GM18868 (cell line): ENCODE measurements at regions not wholly inside any gene's neighbourhood (a gene's known extent, or its start where the extent isn't known, plus 50 kb on each side); places are given as distances from the start of the nearest gene placed in this dataset.
"Not testable (repeated sequence)": the region's sequence is repeated elsewhere in the genome, so short reads cannot be mapped to it uniquely, and the experiment has no call there.

Experiments
- ATAC-seq: cut with Tn5 transposase; IDR thresholded peaks from one replicate; pipeline ENCODE4 v1.9.1; 2021; ENCODE audit warnings: mild to moderate bottlenecking, moderate library complexity; ENCODE audit not compliant: unreplicated experiment

DNA sequence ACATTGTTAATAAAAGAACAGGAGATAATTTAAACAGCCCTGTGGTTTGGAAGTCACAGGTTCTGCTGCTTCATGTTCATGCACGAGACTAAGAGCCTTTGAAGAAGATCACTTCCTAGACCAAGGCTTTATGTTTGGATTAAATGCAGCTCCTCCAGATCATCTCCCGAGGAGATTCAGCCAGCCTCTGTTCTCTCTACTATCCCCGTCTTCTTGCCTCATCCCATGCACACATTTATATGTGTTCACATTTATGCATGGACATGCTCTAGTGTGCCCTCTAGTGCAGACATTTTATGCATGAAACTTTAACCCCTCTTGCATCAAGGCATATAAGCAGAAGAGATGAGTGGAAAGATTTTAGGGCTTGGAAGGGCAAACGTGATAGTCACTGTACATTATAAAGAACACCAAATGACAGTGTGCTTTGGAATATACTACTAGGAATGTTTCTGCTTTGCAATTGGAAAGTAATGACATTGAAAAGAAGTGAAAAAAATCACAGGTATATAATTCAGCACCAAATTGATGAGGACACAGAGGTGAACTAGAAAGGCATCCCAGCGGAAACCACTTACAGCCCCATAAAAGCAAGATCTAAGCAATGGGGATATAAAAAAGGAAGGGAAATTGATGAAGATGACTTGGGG lies 271.5 kb upstream of the PLGLB2 start:
- not testable (repeated sequence) for ATAC-seq

DNA sequence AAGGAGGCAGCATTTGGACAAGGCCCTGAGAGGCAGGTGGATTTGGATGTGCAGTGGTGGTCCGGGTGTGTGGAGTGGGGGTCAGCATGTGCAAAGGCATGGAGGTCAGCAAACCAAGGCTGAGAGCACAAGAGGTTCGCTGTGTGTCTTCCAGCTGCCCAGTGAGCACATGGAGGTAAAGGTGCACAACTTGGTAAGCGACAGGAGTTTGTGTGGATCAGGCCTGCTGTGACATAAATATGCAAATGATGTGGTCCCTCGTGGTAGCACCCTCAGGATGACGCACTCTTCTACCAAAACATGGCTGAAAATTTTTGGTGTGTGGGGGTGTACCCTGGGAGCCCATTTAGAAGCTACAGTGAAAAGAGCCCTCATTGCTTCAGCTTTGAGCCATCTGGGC lies 271.0 kb upstream of the PLGLB2 start:
- not testable (repeated sequence) for ATAC-seq

DNA sequence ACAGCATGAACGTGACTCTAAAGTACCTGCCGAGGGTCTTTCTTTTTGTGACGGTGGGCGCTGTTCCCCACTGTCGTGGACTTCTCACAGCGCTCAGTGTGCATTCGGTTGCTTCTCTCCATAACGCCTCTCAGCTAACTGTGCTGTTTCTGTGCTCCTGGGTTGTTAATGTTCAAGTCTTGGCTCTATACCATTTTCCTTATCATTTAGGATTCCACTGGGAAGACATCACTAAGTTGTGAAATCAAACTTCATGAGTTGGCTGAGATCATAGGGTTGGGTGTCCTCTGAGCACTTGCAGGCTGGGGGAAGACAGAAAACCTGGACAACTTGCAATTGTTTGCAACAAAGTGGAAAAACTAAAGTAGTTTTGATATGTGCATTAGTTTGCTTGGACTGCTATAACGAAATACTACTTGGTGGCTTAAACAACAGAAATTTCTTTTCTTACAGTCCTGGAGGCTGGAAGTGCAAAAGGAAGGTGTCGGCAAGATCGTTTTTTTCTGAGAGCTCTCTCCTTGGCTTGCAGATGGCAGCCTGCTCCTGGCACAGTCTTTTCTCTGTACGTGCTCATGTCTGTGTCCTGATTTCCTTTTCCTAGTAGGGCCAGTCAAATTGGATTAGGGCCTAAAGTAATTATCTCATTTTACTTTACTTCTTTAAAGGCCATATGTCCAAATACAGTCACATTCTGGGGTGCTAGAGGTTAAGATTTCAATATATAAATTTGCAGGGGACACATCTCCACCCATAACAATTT lies 270.0 kb upstream of the PLGLB2 start:
- ATAC-seq = not testable (repeated sequence)

DNA sequence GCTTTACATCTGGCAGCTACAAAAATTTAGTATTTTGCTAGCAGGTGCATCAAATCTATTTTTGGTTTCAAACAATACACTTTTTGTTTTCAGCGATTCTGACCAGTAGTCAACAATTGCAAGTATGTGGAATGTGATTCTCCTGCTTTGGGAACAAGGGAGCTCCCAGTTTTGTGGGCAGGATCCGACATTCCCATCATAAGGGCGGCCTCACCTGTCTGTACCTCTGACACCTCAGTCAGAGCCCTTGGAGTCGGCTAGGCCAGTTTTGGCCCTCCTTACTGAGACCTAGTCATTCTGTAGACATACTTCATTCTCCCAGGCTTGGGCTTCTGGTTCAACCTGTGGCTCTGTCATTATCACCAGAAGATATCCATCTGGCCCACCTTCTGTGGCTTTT lies 269.0 kb upstream of the PLGLB2 start:
- ATAC-seq = not testable (repeated sequence)

DNA sequence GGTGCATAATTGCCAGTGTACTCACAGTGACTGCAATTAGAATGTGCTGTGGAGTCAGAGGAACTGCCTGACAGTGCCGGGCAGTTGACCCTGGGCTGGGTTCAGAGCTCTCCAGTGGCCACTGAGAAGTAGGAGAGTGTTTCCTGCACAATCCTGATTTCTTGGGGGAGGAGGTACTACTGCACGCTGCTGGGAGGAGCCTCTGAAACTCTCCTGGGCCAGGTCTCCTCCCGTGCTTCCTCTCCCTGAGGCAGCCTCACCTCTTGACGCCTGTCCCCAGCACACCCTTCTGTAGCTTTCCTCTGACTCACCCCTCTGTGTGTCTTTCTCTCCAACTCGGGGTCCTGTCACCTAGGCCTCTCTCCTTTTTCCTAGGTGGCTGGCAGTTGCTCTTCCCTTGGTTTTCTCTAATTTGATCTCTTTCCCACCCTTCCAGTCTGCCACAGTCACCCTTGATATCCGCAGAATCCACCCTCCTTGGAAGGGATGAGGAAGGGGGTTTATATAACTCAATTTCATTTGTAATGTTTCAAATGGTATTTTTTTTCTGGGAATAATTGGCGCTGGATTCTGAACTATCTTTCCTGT lies 264.7 kb upstream of the PLGLB2 start:
- not testable (repeated sequence) for ATAC-seq

DNA sequence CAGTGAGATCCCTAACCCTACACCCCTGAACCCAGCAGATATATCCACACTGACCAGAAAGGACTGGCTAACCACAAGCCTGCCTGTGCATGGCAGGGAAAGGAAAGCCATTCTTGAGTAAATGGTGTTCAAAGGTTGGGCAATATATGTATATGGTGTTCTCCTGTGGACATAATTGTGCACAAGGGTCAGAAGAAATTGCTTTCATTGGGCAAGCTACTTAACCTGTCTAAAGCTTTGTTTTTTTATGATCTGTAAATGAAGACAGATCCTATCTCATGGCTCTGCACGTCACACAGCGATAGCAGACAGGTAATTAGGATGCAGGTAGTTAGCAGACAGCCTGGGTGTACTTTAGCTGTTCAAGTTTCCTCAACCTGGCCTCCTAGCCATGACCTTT lies 263.5 kb upstream of the PLGLB2 start:
- not testable (repeated sequence) for ATAC-seq

DNA sequence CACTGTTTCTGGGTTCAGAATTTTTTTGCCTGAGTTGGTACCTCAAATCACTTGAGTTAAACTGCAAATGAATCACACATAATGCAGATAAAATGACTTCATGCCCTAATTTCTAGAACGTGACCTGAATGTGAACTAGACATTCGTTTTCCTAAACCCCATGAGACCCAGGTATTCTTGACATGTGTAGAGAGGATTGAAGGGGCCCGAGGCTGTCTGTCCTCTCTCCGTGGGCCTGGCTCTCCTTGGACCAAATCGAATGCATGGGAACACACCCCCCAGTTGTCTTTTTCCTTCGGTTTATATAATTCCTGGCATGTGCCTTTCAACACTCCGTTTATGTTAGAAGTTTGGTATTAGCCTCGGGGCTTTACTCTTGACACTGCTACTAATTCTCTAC lies 262.4 kb upstream of the PLGLB2 start:
- ATAC-seq = not testable (repeated sequence)

DNA sequence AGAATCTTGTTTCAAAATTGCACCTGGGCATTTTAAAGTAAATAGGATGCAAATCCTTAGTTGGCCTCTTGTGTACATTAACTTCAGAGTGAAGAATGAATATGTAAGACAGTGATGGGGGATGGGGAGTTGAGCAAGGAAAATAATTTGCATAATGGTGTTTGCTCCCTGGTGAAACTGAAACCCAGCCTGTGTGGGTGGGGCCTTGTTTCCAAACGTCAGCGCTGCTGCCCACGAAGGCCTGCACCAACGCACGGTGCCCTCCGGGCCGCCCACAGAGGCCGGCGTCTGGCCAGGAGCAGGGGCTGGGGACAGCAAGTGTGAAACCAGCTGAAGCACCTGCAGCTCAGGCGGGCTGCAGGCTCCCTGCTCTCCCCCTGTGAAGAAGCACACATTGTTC lies 262.0 kb upstream of the PLGLB2 start:
- peak; percentile 91 for ATAC-seq

DNA sequence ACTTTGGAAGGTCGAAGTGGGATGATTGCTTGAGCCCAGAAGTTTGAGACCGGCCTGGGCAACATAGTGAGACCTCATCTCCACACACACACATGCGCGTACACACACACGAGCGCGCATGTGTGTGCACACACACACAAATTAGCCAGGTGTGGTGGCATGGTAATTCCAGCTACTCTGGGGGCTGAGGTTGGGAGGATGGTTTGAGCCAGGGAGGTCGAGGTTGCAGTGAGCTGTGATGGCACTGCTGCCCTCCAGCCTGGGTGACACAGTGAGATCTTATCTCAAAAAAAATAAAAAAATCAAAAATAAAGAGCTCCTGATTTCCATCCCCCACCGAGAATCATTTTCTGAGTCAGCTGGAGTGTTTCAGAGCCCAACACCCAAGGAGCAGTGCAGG lies 261.5 kb upstream of the PLGLB2 start:
- ATAC-seq = not testable (repeated sequence)

DNA sequence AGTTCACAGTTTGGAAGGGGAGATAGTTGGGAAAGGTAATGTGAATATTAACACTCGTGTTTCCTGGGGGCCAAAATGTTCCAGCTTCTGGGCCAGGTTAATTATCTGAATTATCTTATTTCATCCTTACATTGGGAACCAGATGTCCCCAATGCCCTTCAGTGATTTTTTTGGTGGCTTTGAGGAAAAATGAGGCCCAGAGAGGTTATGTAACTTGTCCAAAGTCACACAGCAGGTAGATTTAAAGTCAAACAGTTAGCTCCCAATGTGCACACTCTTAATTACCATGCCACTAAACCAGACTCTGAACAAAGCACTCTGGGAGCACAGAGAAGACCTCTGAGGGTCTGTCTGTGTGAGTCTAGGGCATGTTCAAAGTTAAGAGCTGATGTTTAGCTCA lies 259.9 kb upstream of the PLGLB2 start:
- not testable (repeated sequence) for ATAC-seq

DNA sequence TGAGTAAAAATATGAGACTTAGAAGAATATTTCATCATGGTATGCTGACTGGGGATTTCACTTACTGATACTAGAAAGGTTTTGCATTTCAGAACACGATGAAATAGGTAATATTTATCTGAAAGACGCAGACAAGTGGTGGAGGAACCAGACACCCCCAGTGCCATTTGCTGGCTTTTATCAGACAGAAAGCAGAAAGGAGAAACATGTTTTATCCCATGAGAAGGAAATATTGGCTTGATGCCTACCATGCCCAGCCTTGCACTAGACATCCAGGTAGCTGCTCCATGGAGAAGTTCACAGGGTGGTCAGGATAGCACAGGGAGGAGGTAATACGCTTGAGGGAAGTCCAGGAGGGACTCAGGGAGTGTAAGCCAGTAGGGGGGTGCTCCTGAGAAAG lies 258.9 kb upstream of the PLGLB2 start:
- ATAC-seq = not testable (repeated sequence)

DNA sequence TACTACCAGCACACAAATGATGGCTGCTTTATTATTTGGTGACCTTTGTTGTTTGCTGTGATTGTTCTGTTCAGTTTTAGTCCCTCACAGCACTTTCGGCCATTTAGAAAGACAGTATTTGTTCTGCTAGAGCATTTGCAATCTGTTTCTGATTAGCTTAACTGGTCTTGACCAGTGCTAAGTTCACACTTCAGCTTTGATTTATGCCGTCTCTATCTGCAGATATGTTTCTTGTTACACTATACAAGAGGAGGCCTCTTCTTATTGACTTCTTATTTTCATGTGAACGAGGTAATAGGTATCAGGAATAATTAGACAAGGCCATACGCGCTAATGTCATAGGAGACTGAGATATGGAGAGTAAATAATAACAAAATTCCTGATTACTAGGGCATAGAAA lies 253.0 kb upstream of the PLGLB2 start:
- ATAC-seq = not testable (repeated sequence)

DNA sequence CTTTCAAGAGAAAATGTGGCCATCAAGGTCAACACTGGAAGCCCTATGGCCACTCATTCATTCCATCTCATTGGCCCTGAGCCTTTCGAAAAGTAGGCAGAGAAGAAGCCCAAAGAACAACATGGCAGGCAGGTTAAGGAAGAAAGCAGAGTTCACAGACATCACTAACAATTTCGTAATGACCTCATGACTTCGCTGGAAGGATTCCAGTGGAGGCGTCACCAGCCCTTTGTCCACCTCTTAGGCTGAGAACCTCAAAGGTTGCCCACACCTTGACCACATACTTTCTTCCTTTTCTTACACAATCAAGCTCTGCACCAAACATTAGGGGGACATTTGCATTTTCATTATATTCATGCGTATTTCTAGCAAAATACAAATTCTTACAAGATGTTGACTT lies 252.4 kb upstream of the PLGLB2 start:
- not testable (repeated sequence) for ATAC-seq

DNA sequence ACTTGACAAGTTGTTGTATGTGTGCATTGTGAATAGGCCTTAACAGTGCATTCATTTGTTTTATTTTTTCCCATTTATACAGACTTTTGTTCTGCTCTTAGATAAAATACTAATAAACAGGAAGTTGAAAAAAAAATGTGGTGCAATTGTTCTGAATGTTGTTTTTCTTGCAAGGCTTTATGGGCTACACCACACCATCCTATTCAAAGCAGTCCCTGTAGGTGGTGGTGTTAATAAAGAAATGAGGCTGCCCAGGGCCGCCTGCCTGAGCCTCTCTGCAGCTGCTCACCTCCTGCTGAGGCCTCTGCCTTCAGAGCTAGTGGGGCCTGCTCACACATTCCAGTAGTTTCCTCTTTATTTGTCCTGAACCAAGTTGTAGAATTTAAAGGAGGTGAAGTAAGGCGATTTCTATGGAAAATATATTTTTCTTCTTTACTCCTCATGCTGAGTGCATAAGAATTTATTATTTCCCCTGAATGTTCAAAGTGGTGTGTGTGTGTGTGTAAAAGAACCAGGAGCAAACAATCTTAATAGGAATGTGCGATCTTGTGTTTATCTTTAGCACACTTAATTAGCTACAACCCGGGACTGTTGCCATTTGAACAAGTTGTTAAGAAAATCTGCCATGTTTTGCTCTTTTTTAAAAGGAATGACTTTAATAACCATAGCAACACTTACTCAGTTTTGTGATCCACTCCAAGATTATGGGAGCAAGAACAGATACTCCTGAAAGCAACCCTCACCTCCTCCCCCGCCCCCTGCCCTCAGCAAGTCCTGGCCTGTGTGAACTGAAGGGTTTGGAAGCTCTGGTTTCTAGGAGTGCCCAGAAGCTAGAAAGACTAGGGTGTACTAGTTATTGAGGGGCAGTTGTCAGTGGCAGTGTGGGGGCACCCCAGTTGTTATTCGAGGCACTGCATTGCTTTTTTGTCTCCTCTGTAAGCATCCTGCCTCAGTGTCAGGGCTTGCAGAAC lies 251.6 kb upstream of the PLGLB2 start:
- ATAC-seq = peak; percentile 83

DNA sequence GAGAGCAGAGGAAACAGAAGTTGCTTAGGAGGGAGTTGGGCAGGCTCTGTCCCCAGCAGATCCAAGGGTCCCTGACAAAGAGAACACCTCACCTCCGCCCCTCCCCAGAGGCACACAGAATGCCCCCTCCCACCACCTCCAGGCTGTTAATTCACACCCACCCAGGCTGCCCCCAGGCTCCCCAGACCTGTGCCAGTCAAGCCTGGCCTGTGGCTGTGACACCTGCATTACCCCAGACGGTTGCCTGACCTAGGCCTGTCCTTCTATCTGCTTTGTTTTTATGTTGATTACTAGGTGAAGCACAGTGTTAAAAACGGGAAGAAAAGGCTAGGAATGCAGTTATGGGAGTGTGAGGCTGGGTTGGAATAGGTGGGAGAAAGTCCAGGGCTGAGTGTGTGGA lies 250.8 kb upstream of the PLGLB2 start:
- not testable (repeated sequence) for ATAC-seq

DNA sequence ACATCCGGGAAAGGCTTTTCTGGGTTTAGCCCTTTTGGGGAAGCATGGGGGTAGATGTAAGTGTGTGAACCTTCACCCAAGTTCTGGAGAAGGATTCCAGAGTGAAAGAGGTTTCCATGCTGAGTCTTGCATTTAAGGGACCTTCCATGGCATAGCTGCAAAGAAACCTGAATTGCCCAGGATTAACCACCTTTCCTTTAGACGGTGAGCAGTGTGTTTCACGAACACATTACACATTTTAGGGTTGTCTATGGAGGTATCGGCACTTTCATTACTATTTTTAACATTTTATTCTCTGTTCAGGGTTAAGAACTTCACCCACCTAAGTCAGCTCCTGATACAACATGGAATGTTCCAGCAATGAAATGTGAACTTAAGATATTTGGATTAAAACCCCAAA lies 250.2 kb upstream of the PLGLB2 start:
- ATAC-seq = not testable (repeated sequence)

DNA sequence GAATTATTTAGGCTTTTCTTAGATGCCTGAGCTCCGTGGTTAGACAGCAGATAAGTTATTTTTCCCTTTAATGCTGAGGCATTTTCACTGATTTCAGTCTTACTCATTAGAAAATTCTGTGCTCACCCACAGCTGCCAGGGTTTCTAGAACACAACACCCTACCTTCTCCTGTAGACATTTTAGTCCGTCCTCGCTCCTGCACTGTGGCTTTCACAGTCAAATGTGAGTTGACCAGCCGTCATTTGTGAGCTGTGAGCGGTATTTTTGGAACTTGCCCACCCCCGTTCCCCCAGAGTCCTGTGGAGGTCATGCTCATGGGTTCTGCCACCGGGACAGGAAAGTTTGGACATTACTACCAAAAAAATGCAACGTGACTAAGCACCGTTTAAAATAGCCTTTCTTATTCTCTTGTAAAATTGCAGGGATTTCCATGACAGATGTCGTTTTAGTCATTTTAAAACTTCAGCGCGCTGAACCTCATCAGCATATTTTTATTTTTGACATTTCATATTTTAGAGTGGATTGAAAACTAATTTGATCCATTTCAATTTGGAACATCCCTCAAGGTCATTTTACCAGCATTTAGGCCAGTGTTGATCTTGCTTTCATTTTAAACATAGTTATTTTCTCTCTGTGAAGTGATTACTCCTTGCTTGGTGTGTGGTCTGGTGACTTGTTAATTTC lies 249.6 kb upstream of the PLGLB2 start:
- ATAC-seq = peak; percentile 64

DNA sequence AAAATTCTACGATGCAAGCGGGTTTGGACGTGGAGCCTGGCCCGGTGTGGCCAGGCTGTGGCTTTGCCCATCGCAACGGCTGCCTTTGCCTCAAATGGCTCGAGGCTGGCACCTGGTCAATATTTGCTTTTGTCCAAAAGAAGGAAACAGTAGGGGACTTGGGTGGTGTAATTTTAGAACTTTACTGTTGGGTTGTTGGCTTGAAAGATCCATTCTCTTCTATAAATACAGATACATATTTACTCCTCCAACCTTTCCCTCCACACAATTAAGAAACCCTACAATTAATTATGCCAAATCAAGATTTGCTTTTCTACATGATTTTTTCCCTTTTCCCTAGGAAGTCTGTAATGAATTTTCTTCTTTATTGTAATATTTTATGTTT lies 249.0 kb upstream of the PLGLB2 start:
- not testable (repeated sequence) for ATAC-seq

DNA sequence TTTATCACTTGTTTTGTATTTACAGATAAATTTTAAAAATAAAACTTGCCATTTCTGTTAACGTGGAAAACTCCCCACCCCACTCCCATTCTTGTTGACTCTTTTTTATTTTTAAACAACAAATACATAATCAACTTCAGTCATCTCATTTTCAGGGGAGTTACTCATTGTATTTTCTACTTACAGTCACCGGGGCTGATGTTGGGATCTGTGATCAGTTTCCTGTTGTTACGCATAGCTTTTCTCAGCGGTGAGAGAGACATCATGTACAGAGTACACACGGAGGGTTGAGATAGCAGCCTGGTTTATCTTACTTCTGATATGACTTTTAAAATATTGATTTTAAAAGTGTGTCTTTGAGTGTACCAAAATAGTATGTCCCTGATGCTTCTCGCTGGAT lies 248.0 kb upstream of the PLGLB2 start:
- not testable (repeated sequence) for ATAC-seq

DNA sequence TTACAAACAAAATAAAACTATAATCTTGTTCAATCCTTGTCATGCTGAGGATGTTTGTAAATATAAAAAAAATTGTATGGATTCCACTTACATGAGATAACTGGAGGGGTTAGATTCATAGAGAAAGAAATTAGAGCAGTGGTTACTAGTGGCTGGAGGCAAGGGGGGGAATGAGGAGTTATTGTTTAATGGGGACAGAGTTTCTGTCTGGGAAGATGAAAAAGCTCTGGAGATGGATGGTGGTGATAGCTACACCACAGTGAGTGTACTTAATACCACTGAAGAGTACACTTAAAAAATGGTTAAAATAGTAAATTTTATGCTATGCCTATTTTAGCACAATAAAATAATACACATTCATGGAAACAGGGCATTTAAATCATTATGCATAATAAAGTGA lies 247.5 kb upstream of the PLGLB2 start:
- not testable (repeated sequence) for ATAC-seq
